LNCaP clone FGC (cell line): ENCODE measurements at regions not wholly inside any gene's neighbourhood (a gene's known extent, or its start where the extent isn't known, plus 50 kb on each side); places are given as distances from the start of the nearest gene placed in this dataset.
A peak's percentile ranks its signal among the peaks of the same experiment; 100 is the strongest.

Experiments
- DNase-seq: peaks from one replicate; pipeline ENCODE4 v3.0.0-alpha.2; 2011; ENCODE audit warnings: low read depth
- H3K4me3 ChIP-seq: 2 replicates; pipeline ENCODE4 v1.5.1; 2011; ENCODE audit warnings: mild to moderate bottlenecking, low read depth, low read length, control low read depth
- CTCF ChIP-seq: IDR thresholded peaks from 2 replicates; pipeline ENCODE4 v1.5.1; 2012; ENCODE audit warnings: mild to moderate bottlenecking; ENCODE audit not compliant: control insufficient read depth, insufficient read depth; ENCODE audit errors: extremely low read depth

GRCh38 chr4:84031401-84031800, 467.7 kb downstream of the NKX6-1 start:
- no peak overlapping the region for H3K4me3 ChIP-seq
- DNase-seq: no peak
- no peak for TF ChIP-seq CTCF

GRCh38 chr4:84028340-84028739, 470.8 kb downstream of the NKX6-1 start:
- no peak for DNase-seq
- no peak overlapping the region for H3K4me3 ChIP-seq
- peak; percentile 21; the same call in 1 of the 2 replicates for TF ChIP-seq CTCF

GRCh38 chr4:84024405-84024804, 474.7 kb downstream of the NKX6-1 start:
- TF ChIP-seq CTCF: no peak
- no peak overlapping the region for H3K4me3 ChIP-seq
- DNase-seq: no peak

- TF ChIP-seq CTCF: no peak
- no peak for DNase-seq
- no peak overlapping the region for H3K4me3 ChIP-seq
These were observed 476.5 kb downstream of the NKX6-1 start for GRCh38 chr4:84022564-84022963.

GRCh38 chr4:84019626-84020025, 479.5 kb downstream of the NKX6-1 start:
- H3K4me3 ChIP-seq: no peak overlapping the region
- DNase-seq: no peak
- no peak for TF ChIP-seq CTCF

- no peak for DNase-seq
- no peak for TF ChIP-seq CTCF
- no peak overlapping the region for H3K4me3 ChIP-seq
These were observed 467.1 kb downstream of the GPAT3 start for GRCh38 chr4:84003046-84003445.

GRCh38 chr4:84001876-84002569, 466.1 kb downstream of the GPAT3 start:
- H3K4me3 ChIP-seq: no peak overlapping the region
- no peak for DNase-seq
- no peak for TF ChIP-seq CTCF
